ENCODE measurements at regions not wholly inside any gene's neighbourhood (a gene's known extent, or its start where the extent isn't known, plus 50 kb on each side); places are given as distances from the start of the nearest gene placed in this dataset.
A peak's percentile ranks its signal among the peaks of the same experiment; 100 is the strongest.

GRCh38 chr5:133757396-133757945 lies 145.1 kb upstream of the FSTL4 start:
- no peak overlapping the region for H3K27ac ChIP-seq (ENCODE audit: low read length)
- TF ChIP-seq CTCF (IDR thresholded peaks at IDR 0.05; ENCODE audit: low read depth, low read length) (no peak), EZH2phosphoT487 (IDR thresholded peaks at IDR 0.05; ENCODE audit: low read depth) (no peak)
- no peaks in the 10 kb centered on the region for H3K4me1 ChIP-seq (ENCODE audit: low read length)
- H3K9ac ChIP-seq (ENCODE audit: low read length) = no peak overlapping the region
- no peaks in the 10 kb centered on the region for H3K79me2 ChIP-seq (ENCODE audit: low read length)
- H3K9me3 ChIP-seq (ENCODE audit: insufficient read depth, low read length) = no peaks in the 10 kb centered on the region
- no peak overlapping the region for H2AFZ ChIP-seq (ENCODE audit: low read depth, low read length)
- peaks cover 16% of the 10 kb centered on the region for H3K27me3 ChIP-seq (ENCODE audit: low read depth, low read length)
- H3K4me3 ChIP-seq (ENCODE audit: low read length) = no peak overlapping the region
- no peaks in the 10 kb centered on the region for H3K36me3 ChIP-seq (replicated peaks; ENCODE audit: low read depth, low read length)
- H3K4me2 ChIP-seq (ENCODE audit: low read length) = no peak overlapping the region
- no peaks in the 10 kb centered on the region for H4K20me1 ChIP-seq (ENCODE audit: insufficient read depth, low read length)

GRCh38 chr5:133756756-133757155 lies 144.4 kb upstream of the FSTL4 start:
- Histone ChIP-seq H3K9me3 (ENCODE audit: insufficient read depth, low read length) (no peaks in the 10 kb centered on the region), H2AFZ (ENCODE audit: low read depth, low read length) (no peak overlapping the region), H3K9ac (ENCODE audit: low read length) (no peak overlapping the region), H3K36me3 (replicated peaks; ENCODE audit: low read depth, low read length) (no peaks in the 10 kb centered on the region), H3K4me2 (ENCODE audit: low read length) (no peak overlapping the region), H3K27ac (ENCODE audit: low read length) (no peak overlapping the region), H3K4me1 (ENCODE audit: low read length) (no peaks in the 10 kb centered on the region), H3K79me2 (ENCODE audit: low read length) (no peaks in the 10 kb centered on the region), H4K20me1 (ENCODE audit: insufficient read depth, low read length) (no peaks in the 10 kb centered on the region), H3K27me3 (ENCODE audit: low read depth, low read length) (peaks cover 16% of the 10 kb centered on the region), H3K4me3 (ENCODE audit: low read length) (no peak overlapping the region)
- no peak for TF ChIP-seq CTCF (IDR thresholded peaks at IDR 0.05; ENCODE audit: low read depth, low read length)
- TF ChIP-seq EZH2phosphoT487 (IDR thresholded peaks at IDR 0.05; ENCODE audit: low read depth) = no peak

- Histone ChIP-seq H3K79me2 (ENCODE audit: low read length) (no peaks in the 10 kb centered on the region), H3K36me3 (replicated peaks; ENCODE audit: low read depth, low read length) (no peaks in the 10 kb centered on the region), H3K4me3 (ENCODE audit: low read length) (no peak overlapping the region), H2AFZ (ENCODE audit: low read depth, low read length) (no peak overlapping the region), H4K20me1 (ENCODE audit: insufficient read depth, low read length) (no peaks in the 10 kb centered on the region), H3K27me3 (ENCODE audit: low read depth, low read length) (peaks cover 16% of the 10 kb centered on the region), H3K9ac (ENCODE audit: low read length) (no peak overlapping the region), H3K4me2 (ENCODE audit: low read length) (no peak overlapping the region), H3K4me1 (ENCODE audit: low read length) (no peaks in the 10 kb centered on the region), H3K9me3 (ENCODE audit: insufficient read depth, low read length) (no peaks in the 10 kb centered on the region), H3K27ac (ENCODE audit: low read length) (no peak overlapping the region)
- TF ChIP-seq CTCF (IDR thresholded peaks at IDR 0.05; ENCODE audit: low read depth, low read length) = no peak
- no peak for TF ChIP-seq EZH2phosphoT487 (IDR thresholded peaks at IDR 0.05; ENCODE audit: low read depth)
Observed at GRCh38 chr5:133756036-133756435, 143.7 kb upstream of the FSTL4 start.

- Histone ChIP-seq H3K79me2 (ENCODE audit: low read length) (no peaks in the 10 kb centered on the region), H3K27ac (ENCODE audit: low read length) (no peak overlapping the region), H3K36me3 (replicated peaks; ENCODE audit: low read depth, low read length) (no peaks in the 10 kb centered on the region), H3K4me1 (ENCODE audit: low read length) (peaks cover 2% of the 10 kb centered on the region; the same call in 1 of the 2 replicates), H4K20me1 (ENCODE audit: insufficient read depth, low read length) (no peaks in the 10 kb centered on the region), H3K27me3 (ENCODE audit: low read depth, low read length) (peaks cover 16% of the 10 kb centered on the region), H3K4me2 (ENCODE audit: low read length) (no peak overlapping the region), H3K9ac (ENCODE audit: low read length) (no peak overlapping the region), H3K4me3 (ENCODE audit: low read length) (no peak overlapping the region), H3K9me3 (ENCODE audit: insufficient read depth, low read length) (no peaks in the 10 kb centered on the region), H2AFZ (ENCODE audit: low read depth, low read length) (no peak overlapping the region)
- no peak for TF ChIP-seq EZH2phosphoT487 (IDR thresholded peaks at IDR 0.05; ENCODE audit: low read depth)
- TF ChIP-seq CTCF (IDR thresholded peaks at IDR 0.05; ENCODE audit: low read depth, low read length) = peak; percentile 49
Observed at GRCh38 chr5:133754575-133755169, 142.3 kb upstream of the FSTL4 start.

Data from OCI-LY3 (cell line).